Ecto neural progenitor cell (in vitro differentiated cells): ENCODE measurements at regions not wholly inside any gene's neighbourhood (a gene's known extent, or its start where the extent isn't known, plus 50 kb on each side); places are given as distances from the start of the nearest gene placed in this dataset.
"Not testable (repeated sequence)": the region's sequence is repeated elsewhere in the genome, so short reads cannot be mapped to it uniquely, and the experiment has no call there.

Experiments
- DNase-seq: peaks from one replicate; pipeline ENCODE4 v3.0.0-alpha.2; 2018; ENCODE audit warnings: low spot score

GRCh38 chr1:193437333-193437732 lies 250.9 kb upstream of the B3GALT2 start:
- not testable (repeated sequence) for DNase-seq

GRCh38 chr1:193435781-193436180 lies 249.4 kb upstream of the B3GALT2 start:
- no peak for DNase-seq

GRCh38 chr1:193434319-193434718 lies 247.9 kb upstream of the B3GALT2 start:
- DNase-seq: no peak

- DNase-seq: no peak
Observed at GRCh38 chr1:193433599-193433998, 247.2 kb upstream of the B3GALT2 start.

GRCh38 chr1:193432979-193433587 lies 246.7 kb upstream of the B3GALT2 start:
- no peak for DNase-seq

GRCh38 chr1:193431265-193431977 lies 245.0 kb upstream of the B3GALT2 start:
- DNase-seq: no peak

- no peak for DNase-seq
Observed at GRCh38 chr1:193427524-193427923, 241.1 kb upstream of the B3GALT2 start.

GRCh38 chr1:193426061-193426460 lies 239.6 kb upstream of the B3GALT2 start:
- no peak for DNase-seq

GRCh38 chr1:193421487-193421886 lies 235.1 kb upstream of the B3GALT2 start:
- no peak for DNase-seq

- no peak for DNase-seq
Observed at GRCh38 chr1:193419295-193419694, 232.9 kb upstream of the B3GALT2 start.

- no peak for DNase-seq
Observed at GRCh38 chr1:193418745-193419058, 232.3 kb upstream of the B3GALT2 start.

- no peak for DNase-seq
Observed at GRCh38 chr1:193417945-193418744, 231.7 kb upstream of the B3GALT2 start.

- no peak for DNase-seq
Observed at GRCh38 chr1:193417403-193417802, 231.0 kb upstream of the B3GALT2 start.

- no peak for DNase-seq
Observed at GRCh38 chr1:193416226-193417024, 230.0 kb upstream of the B3GALT2 start.

GRCh38 chr1:193415256-193415655 lies 228.8 kb upstream of the B3GALT2 start:
- DNase-seq: no peak

GRCh38 chr1:193413376-193413775 lies 227.0 kb upstream of the B3GALT2 start:
- no peak for DNase-seq

GRCh38 chr1:193412748-193413147 lies 226.3 kb upstream of the B3GALT2 start:
- no peak for DNase-seq

- no peak for DNase-seq
Observed at GRCh38 chr1:193411714-193412113, 225.3 kb upstream of the B3GALT2 start.

- no peak for DNase-seq
Observed at GRCh38 chr1:193411215-193411614, 224.8 kb upstream of the B3GALT2 start.

GRCh38 chr1:193408782-193409293 lies 222.4 kb upstream of the B3GALT2 start:
- no peak for DNase-seq

- no peak for DNase-seq
Observed at GRCh38 chr1:193406901-193407300, 220.5 kb upstream of the B3GALT2 start.

GRCh38 chr1:193404236-193404635 lies 217.8 kb upstream of the B3GALT2 start:
- no peak for DNase-seq
